NCI-H748 (cell line): ENCODE measurements at regions not wholly inside any gene's neighbourhood (a gene's known extent, or its start where the extent isn't known, plus 50 kb on each side); places are given as distances from the start of the nearest gene placed in this dataset.
"Not testable (repeated sequence)": the region's sequence is repeated elsewhere in the genome, so short reads cannot be mapped to it uniquely, and the experiment has no call there.

Source experiments
- DNase-seq: peaks from one replicate; lab custom pipeline; 2025; ENCODE audit not compliant: unreplicated experiment; lab: John Stamatoyannopoulos, UW

GRCh38 chr15:50857763-50858162 lies 50.7 kb upstream of the AP4E1 start:
- DNase-seq, result no peak

- no peak for DNase-seq
These were observed 53.6 kb upstream of the AP4E1 start for GRCh38 chr15:50854601-50855490.

- DNase-seq, result no peak
These were observed 58.5 kb upstream of the AP4E1 start for GRCh38 chr15:50850003-50850402.

- DNase-seq, result no peak
These were observed 60.1 kb upstream of the AP4E1 start for GRCh38 chr15:50848349-50848748.

GRCh38 chr15:50845181-50845580 lies 63.3 kb upstream of the AP4E1 start:
- DNase-seq, result not testable (repeated sequence)

- no peak for DNase-seq
These were observed 68.0 kb upstream of the AP4E1 start for GRCh38 chr15:50840520-50840919.

GRCh38 chr15:50837256-50837770 lies 71.2 kb upstream of the AP4E1 start:
- DNase-seq, result no peak

GRCh38 chr15:50830477-50831354 lies 65.2 kb upstream of the SPPL2A start:
- DNase-seq, result peak; percentile 5

- DNase-seq, result no peak
These were observed 63.2 kb upstream of the SPPL2A start for GRCh38 chr15:50828610-50829206.

- DNase-seq, result no peak
These were observed 60.4 kb upstream of the SPPL2A start for GRCh38 chr15:50825946-50826345.

- no peak for DNase-seq
These were observed 59.0 kb upstream of the SPPL2A start for GRCh38 chr15:50824514-50824913.

GRCh38 chr15:50823281-50823680 lies 57.8 kb upstream of the SPPL2A start:
- DNase-seq, result no peak

GRCh38 chr15:50821476-50821875 lies 56.0 kb upstream of the SPPL2A start:
- DNase-seq, result no peak

GRCh38 chr15:50820808-50821382 lies 55.4 kb upstream of the SPPL2A start:
- DNase-seq, result no peak

- no peak for DNase-seq
These were observed 53.8 kb upstream of the SPPL2A start for GRCh38 chr15:50819344-50819743.

GRCh38 chr15:50815958-50816590 lies 50.6 kb upstream of the SPPL2A start:
- DNase-seq, result peak; percentile 62
